HG02571 (cell line): ENCODE measurements at regions not wholly inside any gene's neighbourhood (a gene's known extent, or its start where the extent isn't known, plus 50 kb on each side); places are given as distances from the start of the nearest gene placed in this dataset.
"Not testable (repeated sequence)": the region's sequence is repeated elsewhere in the genome, so short reads cannot be mapped to it uniquely, and the experiment has no call there.

Source experiments
- ATAC-seq: cut with Tn5 transposase; IDR thresholded peaks from one replicate; pipeline ENCODE4 v1.9.1; 2021; ENCODE audit warnings: mild to moderate bottlenecking, moderate library complexity; ENCODE audit not compliant: unreplicated experiment

DNA sequence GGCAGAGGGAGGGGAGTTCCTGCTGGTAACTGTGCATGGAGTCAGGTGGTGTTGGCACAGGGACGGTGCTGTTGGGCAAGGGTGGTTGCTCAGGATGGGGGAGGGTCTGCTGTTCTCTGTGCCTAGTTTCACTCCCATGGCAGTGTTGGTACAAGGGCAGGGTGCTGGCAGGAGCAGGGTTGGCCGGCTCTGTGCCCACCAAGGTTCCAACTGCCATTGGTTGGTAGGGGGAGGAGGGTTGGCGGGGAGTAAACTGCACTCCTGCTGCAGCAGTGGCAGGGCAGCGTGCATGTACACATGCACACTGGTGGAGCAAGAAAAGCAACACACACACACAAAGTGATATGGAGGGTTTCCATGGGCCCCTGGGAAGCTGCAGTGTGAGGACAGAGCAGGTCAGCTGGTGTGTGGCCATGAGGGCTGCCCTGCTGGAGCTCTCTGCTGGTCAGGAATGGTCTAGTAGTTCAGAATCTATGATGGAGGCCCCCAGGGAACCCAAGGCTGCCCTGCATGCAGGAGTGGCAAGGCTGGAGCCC is 269.9 kb upstream of the MGAT4C start:
- no peak for ATAC-seq

- ATAC-seq = no peak
These were observed 267.7 kb upstream of the MGAT4C start for GRCh38 chr12:86523844-86524243.

DNA sequence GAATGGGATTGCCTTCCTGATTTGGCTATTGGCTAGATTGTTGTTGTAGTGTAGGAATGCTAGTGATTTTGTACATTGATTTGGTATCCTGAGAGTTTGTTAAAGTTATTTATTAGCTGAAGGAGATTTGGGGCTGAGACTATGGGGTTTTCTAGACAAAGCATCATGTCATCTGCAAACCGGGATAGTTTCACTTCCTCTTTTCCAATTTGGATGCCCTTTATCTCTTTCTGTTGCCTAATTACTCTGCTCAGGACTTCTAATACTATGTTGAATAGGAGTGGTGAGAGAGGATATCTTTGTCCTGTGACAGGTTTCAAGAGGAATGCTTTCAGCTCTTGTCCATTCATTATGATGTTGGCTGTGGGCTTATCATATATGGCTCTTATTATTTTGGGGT is 265.7 kb upstream of the MGAT4C start:
- no peak for ATAC-seq

DNA sequence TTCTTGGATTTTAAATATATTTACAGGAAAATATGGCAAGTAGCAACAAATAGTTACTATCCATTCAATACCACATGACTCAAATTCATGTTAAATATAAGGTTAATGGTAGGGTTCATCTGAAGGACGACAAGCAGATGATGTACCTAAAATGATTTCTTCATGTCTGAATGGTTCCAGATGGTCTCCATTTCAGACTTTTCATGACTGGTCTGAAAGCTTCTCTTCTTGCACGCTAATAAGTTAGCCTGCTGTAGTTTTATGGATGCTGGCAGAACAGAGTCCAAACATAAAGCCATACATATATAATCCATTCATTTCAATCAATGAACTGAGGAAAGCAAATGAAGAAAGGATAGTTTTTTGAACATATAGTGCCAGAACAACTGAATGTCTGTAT is 257.0 kb upstream of the MGAT4C start:
- ATAC-seq = no peak

- ATAC-seq = no peak
These were observed 240.4 kb upstream of the MGAT4C start for GRCh38 chr12:86496595-86496994.

GRCh38 chr12:86484473-86484872 is 228.3 kb upstream of the MGAT4C start:
- no peak for ATAC-seq

DNA sequence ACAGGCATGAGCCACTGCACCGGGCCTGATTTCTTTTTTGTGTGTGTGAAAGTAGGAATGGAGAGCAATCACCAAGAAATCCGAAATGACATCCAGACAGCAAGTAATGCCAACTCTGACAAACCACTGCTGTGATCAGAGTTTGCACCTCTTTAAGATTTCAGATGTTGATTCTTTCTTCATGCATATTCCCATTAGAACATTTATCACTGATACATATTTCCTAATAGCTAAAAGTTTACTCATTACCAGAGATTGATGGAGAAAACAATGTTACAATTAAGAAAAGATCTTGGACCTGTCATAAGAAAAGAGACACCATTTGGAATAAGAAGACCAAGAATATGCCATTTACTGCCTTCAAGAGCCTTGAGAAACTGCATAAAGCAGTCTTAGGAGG is 217.0 kb upstream of the MGAT4C start:
- no peak for ATAC-seq

GRCh38 chr12:86456776-86457175 is 200.6 kb upstream of the MGAT4C start:
- no peak for ATAC-seq

DNA sequence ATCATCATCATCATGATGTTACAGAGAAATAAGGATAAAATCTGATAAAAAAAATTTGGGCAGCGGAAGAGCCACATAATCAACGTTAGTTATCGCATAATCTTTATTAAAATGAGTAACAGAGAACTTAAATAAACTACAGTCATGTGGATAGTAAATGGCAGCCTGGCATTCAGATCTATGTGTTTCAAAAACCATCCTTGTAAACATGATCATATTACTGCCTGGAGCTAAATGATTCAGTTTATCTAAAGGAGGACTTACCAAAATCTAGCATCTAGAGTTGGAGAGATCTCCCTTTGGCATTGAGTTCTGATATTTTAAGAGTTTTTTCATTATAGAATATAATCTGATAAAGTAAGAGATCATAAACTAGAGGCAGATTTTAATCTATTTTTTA is 200.1 kb upstream of the MGAT4C start:
- ATAC-seq = no peak

DNA sequence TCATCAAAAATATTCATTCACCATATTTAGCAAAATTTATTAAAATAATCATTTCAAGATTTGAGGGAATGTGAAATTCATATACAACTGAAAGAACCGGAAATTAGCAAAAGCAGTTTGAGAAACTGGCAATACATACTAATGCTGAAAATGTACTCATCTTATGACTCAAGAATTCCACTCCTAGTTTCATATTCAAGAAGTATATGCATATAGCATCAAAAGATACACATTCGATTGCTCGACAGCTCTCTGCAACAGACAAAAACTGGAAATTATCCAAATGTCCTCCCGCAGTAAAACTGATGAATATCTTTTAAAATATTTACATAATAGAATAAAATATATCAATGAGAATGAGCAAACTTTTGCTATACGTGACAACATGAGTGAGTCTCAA is 189.2 kb upstream of the MGAT4C start:
- no peak for ATAC-seq

DNA sequence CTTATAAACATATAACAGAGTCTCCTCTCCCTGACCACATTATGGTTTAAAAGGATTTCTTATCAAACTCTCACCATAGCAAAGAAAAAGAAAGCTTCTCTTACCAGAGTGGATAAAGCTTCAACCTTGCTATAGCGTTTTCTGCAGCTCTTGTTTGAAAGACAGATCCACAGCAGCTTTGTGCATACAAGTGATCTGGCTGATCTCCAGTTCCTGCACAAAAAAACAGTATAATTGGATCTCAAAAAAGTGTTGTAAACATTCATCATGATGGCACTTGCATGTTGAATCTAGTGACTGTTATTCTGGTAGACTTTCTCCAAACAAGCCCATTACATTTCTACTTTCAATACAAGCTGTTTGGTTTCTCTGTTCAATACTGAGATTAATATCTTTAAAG is 178.9 kb upstream of the MGAT4C start:
- no peak for ATAC-seq

GRCh38 chr12:86429824-86430223 is 173.6 kb upstream of the MGAT4C start:
- ATAC-seq = no peak

DNA sequence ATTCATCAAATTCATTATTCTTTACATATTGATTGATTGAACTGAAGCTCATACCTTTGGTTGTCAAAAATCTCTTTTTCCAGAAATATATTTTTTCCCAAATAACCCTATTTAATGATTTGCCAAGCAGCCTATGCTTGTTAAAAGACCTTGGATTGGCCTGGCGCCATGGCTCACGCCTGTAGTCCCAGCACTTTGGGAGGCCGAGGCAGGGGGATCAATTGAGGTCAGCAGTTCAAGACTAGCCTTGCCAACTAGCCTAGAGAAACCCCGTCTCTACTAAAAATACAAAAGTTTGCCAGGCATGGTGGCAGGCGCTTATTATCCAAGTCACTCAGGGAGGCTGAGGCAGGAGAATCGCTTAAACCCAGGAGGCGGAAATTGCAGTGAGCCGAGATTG is 165.1 kb upstream of the MGAT4C start:
- no peak for ATAC-seq

DNA sequence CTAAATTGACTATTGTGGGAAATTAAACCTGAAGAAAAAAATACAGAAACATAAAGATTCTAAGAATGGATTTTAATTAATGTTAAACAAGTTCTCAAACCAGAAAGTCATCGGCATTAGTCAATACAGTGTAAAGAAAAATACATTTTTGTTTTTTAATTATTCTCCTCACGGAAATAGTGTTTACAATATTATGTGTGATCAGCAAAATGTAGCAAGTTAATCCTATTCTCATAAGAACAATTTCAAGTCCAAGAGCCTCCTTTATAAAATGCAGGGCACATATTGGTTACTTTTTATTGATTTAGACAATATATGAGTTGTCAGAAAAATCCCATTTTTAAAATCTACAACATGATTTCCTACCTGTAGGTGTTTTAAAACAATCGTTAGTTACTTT is 158.0 kb upstream of the MGAT4C start:
- no peak for ATAC-seq

DNA sequence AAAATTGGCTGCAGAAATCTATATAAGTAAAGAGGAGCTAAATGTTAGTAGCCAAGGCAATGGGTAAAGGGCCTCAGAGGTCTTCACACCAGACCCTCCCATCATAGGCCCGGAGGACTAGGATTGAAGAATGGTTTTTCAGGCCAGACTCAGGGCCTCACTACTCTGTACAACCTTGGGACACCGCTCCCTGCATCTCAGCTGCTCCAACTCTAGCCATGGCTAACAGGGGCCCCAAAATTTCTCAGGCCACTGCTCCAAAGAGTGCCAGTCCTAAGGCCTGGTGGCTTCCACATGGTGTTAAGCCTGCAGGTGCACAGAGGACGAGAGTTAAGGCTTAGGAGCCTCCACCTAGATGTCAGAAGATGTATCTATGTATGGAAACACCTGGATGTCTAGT is 155.5 kb upstream of the MGAT4C start:
- ATAC-seq = no peak

- no peak for ATAC-seq
These were observed 151.5 kb upstream of the MGAT4C start for GRCh38 chr12:86407620-86408208.

GRCh38 chr12:86389949-86390348 is 133.8 kb upstream of the MGAT4C start:
- ATAC-seq = no peak

DNA sequence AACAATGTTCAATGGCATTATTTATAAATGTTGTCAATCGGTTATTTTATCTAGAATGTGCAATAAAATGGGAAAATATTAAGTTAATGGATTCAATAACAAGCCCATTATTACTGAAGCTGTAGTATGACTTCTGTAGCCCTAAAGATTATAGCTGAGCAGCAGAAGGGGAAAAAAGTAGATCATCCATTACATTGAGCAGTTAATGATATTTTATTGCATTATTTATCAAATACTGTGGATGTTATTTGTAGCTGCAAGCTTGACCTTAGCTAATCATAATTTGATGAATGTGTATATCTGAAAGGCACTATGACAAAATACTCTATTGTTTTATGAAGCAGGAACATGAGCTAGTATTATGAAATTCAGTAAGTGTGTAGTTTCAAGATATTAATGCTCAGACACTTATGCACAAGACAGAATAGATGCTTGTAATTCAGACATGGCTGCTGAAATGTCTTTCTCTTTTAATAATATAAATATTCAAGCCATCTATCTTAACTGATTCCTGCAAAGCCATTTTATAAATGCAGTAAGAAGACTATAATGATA is 131.5 kb upstream of the MGAT4C start:
- no peak for ATAC-seq

DNA sequence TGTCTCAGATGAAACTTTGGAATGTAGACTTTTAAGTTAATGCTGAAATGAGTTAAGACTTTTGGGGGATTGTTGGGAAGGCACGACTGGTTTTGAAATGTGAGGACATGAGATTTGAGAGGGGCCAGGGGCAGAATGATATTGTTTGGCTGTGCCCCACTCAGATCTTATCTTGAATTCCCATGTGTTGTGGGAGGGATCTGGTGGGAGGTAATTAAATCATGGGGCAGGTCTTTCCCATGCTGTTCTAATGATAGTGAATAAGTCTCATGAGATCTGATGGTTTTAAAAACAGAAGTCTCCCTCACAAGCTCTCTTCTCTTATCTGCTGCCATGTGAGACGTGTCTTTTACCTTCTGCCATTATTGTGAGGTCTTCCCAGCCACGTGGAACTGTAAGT is 127.6 kb upstream of the MGAT4C start:
- ATAC-seq = not testable (repeated sequence)

DNA sequence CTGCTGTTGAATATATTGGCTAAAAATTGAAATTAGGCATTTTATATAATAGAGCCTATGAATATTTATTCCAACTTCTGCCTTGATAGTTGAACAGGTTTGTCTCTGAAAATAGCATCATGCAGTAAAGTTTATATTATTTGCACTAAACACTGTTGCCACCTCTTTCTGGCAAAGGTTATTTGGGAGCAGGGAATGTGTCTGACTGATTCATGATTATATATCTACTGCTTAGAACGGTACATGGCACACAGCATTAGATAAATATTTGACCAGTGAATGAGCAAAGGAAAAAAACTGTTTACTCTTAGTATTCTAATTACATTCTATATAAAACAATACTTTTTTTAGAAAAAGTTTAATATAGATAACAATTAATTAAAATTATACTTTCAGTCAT is 123.1 kb upstream of the MGAT4C start:
- ATAC-seq = no peak

GRCh38 chr12:86376052-86376451 is 119.9 kb upstream of the MGAT4C start:
- no peak for ATAC-seq

DNA sequence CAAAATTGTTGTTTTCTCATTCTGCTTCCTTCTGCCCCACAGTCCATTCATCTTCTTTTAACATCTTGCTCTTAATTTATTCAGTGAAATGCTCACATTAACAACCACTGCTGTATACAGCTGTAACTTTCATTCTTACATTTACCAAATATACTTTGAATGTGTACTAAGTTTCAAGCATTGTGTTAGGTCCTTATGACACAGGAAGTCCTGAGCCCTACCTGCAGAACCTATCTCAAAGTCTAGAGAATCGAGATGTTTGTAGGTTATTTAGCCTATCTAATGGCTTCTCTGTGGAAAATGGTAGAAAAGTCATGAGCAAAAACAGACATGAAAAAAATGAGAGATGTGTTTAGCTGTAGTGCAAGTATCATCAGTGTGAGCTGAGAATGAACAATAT is 117.6 kb upstream of the MGAT4C start:
- ATAC-seq = no peak

DNA sequence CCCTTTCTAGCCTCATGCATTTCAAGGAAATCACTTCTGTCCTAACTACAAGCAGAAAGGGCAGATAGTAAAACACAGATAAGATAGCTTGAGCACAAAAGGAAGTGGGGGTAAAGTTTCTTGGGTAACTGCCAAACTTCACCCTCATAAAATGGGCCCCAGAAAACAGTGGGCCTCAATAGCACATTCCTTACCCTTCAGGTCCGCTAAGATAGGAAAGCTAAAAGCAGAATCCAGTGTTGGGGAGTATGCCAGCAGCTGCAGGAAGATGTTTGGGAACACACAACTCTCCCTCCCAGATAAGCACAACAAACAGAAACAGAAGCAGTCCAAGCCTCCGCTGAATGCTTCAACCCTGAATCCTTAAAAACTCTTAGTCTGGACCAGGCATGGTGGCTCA is 110.9 kb upstream of the MGAT4C start:
- no peak for ATAC-seq
